ENCODE measurements at regions not wholly inside any gene's neighbourhood (a gene's known extent, or its start where the extent isn't known, plus 50 kb on each side); places are given as distances from the start of the nearest gene placed in this dataset.

GRCh38 chr3:124517306-124517705 lies 212.9 kb upstream of the UMPS start:
- no peak for DNase-seq (ENCODE audit: extremely low read depth in 1 of 2, low read depth in 1 of 2)

GRCh38 chr3:124518350-124518749 lies 211.9 kb upstream of the UMPS start:
- no peak for DNase-seq (ENCODE audit: extremely low read depth in 1 of 2, low read depth in 1 of 2)

GRCh38 chr3:124519591-124520194 lies 210.6 kb upstream of the UMPS start:
- DNase-seq (ENCODE audit: extremely low read depth in 1 of 2, low read depth in 1 of 2) = no peak

GRCh38 chr3:124520970-124521369 lies 209.3 kb upstream of the UMPS start:
- DNase-seq (ENCODE audit: extremely low read depth in 1 of 2, low read depth in 1 of 2) = no peak

GRCh38 chr3:124522082-124522625 lies 208.1 kb upstream of the UMPS start:
- DNase-seq (ENCODE audit: extremely low read depth in 1 of 2, low read depth in 1 of 2) = no peak

GRCh38 chr3:124526601-124527000 lies 203.7 kb upstream of the UMPS start:
- DNase-seq (ENCODE audit: extremely low read depth in 1 of 2, low read depth in 1 of 2) = no peak

GRCh38 chr3:124529826-124530571 lies 200.3 kb upstream of the UMPS start:
- DNase-seq (ENCODE audit: extremely low read depth in 1 of 2, low read depth in 1 of 2) = no peak

- DNase-seq (ENCODE audit: extremely low read depth in 1 of 2, low read depth in 1 of 2) = no peak
Observed at GRCh38 chr3:124530916-124531315, 199.3 kb upstream of the UMPS start.

- DNase-seq (ENCODE audit: extremely low read depth in 1 of 2, low read depth in 1 of 2) = no peak
Observed at GRCh38 chr3:124532071-124532470, 198.2 kb upstream of the UMPS start.

GRCh38 chr3:124535306-124535705 lies 194.9 kb upstream of the UMPS start:
- no peak for DNase-seq (ENCODE audit: extremely low read depth in 1 of 2, low read depth in 1 of 2)

GRCh38 chr3:124540550-124541211 lies 189.6 kb upstream of the UMPS start:
- no peak for DNase-seq (ENCODE audit: extremely low read depth in 1 of 2, low read depth in 1 of 2)

GRCh38 chr3:124542214-124542869 lies 187.9 kb upstream of the UMPS start:
- DNase-seq (ENCODE audit: extremely low read depth in 1 of 2, low read depth in 1 of 2) = no peak

- DNase-seq (ENCODE audit: extremely low read depth in 1 of 2, low read depth in 1 of 2) = no peak
Observed at GRCh38 chr3:124545891-124546290, 184.4 kb upstream of the UMPS start.

GRCh38 chr3:124552224-124552623 lies 178.0 kb upstream of the UMPS start:
- DNase-seq (ENCODE audit: extremely low read depth in 1 of 2, low read depth in 1 of 2) = no peak

- no peak for DNase-seq (ENCODE audit: extremely low read depth in 1 of 2, low read depth in 1 of 2)
Observed at GRCh38 chr3:124553178-124553577, 177.1 kb upstream of the UMPS start.

GRCh38 chr3:124556636-124557035 lies 173.6 kb upstream of the UMPS start:
- no peak for DNase-seq (ENCODE audit: extremely low read depth in 1 of 2, low read depth in 1 of 2)

GRCh38 chr3:124557433-124558232 lies 172.6 kb upstream of the UMPS start:
- DNase-seq (ENCODE audit: extremely low read depth in 1 of 2, low read depth in 1 of 2) = no peak

- DNase-seq (ENCODE audit: extremely low read depth in 1 of 2, low read depth in 1 of 2) = no peak
Observed at GRCh38 chr3:124558991-124559845, 171.0 kb upstream of the UMPS start.

GRCh38 chr3:124559846-124560574 lies 170.2 kb upstream of the UMPS start:
- peak in 1 of 2 donors; percentile 27 for DNase-seq (ENCODE audit: extremely low read depth in 1 of 2, low read depth in 1 of 2)
